SK-N-SH (cell line): ENCODE measurements at regions not wholly inside any gene's neighbourhood (a gene's known extent, or its start where the extent isn't known, plus 50 kb on each side); places are given as distances from the start of the nearest gene placed in this dataset.

Source experiments
- CHD2 ChIP-seq: fragments of 150-350 bp; IDR thresholded peaks from 2 replicates; pipeline ENCODE4 v1.6.1; 2018; ENCODE audit warnings: low read length; ENCODE audit not compliant: partially characterized antibody
- EP300 ChIP-seq, 2 experiments: IDR thresholded peaks; 2 replicates each; pipeline versions ENCODE4 v1.4.0 to v1.6.1; 2012; ENCODE audit warnings: borderline replicate concordance in 1 of 2, low read depth in 1 of 2, low read length in 1 of 2
- EZH2phosphoT487 ChIP-seq: fragments of 200-600 bp; sonication (generic); IDR thresholded peaks from 2 replicates; pipeline ENCODE4 v1.6.1; 2017; ENCODE audit warnings: low read depth, mixed run types, mild to moderate bottlenecking, antibody characterized with exemption, moderate library complexity, borderline replicate concordance
- FOXJ3 ChIP-seq: sonication (generic); formaldehyde crosslinking; IDR thresholded peaks from 2 replicates; pipeline ENCODE4 v1.5.1; 2020; ENCODE audit warnings: mild to moderate bottlenecking, missing genetic modification reagents
- MXI1 ChIP-seq: IDR thresholded peaks from 2 replicates; pipeline ENCODE4 v1.6.1; 2012; ENCODE audit warnings: mild to moderate bottlenecking, low read depth, low read length, improper control_type of control experiment
- NFIC ChIP-seq: IDR thresholded peaks from 2 replicates; pipeline ENCODE4 v1.4.0; 2012; ENCODE audit warnings: borderline replicate concordance
- RCOR1 ChIP-seq: fragments of 150-350 bp; IDR thresholded peaks from 2 replicates; pipeline ENCODE4 v1.6.1; 2017; ENCODE audit warnings: antibody characterized with exemption, low read length
- SMC3 ChIP-seq: IDR thresholded peaks from 2 replicates; pipeline ENCODE4 v1.6.1; 2012; ENCODE audit warnings: low read depth, low read length, improper control_type of control experiment
- TCF12 ChIP-seq: IDR thresholded peaks from 2 replicates; pipeline ENCODE4 v1.4.0; 2012
- TF ChIP-seq, protein P1 (sequence below): fragments of 200-600 bp; sonication (generic); IDR thresholded peaks from 2 replicates; pipeline ENCODE4 v1.6.1; 2017; ENCODE audit warnings: antibody characterized with exemption, mild to moderate bottlenecking, moderate library complexity
- TF ChIP-seq, protein P2 (sequence below): IDR thresholded peaks from 2 replicates; pipeline ENCODE4 v1.6.1; 2012; ENCODE audit warnings: mild to moderate bottlenecking, low read depth, low read length, moderate library complexity

DNA sequence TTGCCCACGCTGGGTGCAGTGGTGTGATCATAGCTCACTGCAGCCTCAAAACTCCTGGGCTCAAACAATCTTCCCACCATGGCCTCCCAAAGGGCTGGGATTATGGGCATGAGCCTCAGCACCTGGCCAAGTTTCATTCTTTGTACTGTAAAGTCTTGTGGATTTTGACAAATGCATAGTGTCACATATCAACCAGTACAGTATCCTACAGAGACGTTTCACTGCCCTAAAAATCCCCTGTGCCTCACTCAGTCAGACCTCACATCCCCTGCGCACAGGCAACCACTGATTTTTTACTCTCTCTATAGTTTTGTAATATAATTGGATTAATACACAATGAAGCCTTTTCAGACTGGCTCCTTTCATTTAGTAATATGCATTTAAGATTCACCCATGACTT lies 130.7 kb upstream of the UBE2E1 start:
- TF ChIP-seq, protein P1, sequence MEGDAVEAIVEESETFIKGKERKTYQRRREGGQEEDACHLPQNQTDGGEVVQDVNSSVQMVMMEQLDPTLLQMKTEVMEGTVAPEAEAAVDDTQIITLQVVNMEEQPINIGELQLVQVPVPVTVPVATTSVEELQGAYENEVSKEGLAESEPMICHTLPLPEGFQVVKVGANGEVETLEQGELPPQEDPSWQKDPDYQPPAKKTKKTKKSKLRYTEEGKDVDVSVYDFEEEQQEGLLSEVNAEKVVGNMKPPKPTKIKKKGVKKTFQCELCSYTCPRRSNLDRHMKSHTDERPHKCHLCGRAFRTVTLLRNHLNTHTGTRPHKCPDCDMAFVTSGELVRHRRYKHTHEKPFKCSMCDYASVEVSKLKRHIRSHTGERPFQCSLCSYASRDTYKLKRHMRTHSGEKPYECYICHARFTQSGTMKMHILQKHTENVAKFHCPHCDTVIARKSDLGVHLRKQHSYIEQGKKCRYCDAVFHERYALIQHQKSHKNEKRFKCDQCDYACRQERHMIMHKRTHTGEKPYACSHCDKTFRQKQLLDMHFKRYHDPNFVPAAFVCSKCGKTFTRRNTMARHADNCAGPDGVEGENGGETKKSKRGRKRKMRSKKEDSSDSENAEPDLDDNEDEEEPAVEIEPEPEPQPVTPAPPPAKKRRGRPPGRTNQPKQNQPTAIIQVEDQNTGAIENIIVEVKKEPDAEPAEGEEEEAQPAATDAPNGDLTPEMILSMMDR: no peak
- TF ChIP-seq RCOR1 (no peak), CHD2 (no peak), TCF12 (no peak), MXI1 (no peak), SMC3 (no peak), FOXJ3 (no peak), NFIC (no peak), EZH2phosphoT487 (no peak), EP300 (IDR thresholded peaks at IDR 0.05; ENCODE audit: borderline replicate concordance in 1 of 2, low read depth in 1 of 2, low read length in 1 of 2) (no peak)
- TF ChIP-seq, protein P2, sequence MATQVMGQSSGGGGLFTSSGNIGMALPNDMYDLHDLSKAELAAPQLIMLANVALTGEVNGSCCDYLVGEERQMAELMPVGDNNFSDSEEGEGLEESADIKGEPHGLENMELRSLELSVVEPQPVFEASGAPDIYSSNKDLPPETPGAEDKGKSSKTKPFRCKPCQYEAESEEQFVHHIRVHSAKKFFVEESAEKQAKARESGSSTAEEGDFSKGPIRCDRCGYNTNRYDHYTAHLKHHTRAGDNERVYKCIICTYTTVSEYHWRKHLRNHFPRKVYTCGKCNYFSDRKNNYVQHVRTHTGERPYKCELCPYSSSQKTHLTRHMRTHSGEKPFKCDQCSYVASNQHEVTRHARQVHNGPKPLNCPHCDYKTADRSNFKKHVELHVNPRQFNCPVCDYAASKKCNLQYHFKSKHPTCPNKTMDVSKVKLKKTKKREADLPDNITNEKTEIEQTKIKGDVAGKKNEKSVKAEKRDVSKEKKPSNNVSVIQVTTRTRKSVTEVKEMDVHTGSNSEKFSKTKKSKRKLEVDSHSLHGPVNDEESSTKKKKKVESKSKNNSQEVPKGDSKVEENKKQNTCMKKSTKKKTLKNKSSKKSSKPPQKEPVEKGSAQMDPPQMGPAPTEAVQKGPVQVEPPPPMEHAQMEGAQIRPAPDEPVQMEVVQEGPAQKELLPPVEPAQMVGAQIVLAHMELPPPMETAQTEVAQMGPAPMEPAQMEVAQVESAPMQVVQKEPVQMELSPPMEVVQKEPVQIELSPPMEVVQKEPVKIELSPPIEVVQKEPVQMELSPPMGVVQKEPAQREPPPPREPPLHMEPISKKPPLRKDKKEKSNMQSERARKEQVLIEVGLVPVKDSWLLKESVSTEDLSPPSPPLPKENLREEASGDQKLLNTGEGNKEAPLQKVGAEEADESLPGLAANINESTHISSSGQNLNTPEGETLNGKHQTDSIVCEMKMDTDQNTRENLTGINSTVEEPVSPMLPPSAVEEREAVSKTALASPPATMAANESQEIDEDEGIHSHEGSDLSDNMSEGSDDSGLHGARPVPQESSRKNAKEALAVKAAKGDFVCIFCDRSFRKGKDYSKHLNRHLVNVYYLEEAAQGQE: no peak
